NT2/D1 (cell line): ENCODE measurements at regions not wholly inside any gene's neighbourhood (a gene's known extent, or its start where the extent isn't known, plus 50 kb on each side); places are given as distances from the start of the nearest gene placed in this dataset.

Experiments
- DNase-seq: peaks from one replicate; pipeline ENCODE4 v3.0.0-alpha.2; 2011; ENCODE audit warnings: low read depth, low spot score
- H3K27me3 ChIP-seq: 2 replicates; pipeline ENCODE4 v1.6.0; 2011; ENCODE audit warnings: mild to moderate bottlenecking; ENCODE audit not compliant: insufficient read length, insufficient read depth
- H3K36me3 ChIP-seq: 2 replicates; pipeline ENCODE4 v1.6.1; 2011; ENCODE audit warnings: mild to moderate bottlenecking, low read length, mixed read lengths; ENCODE audit not compliant: insufficient read depth, insufficient read length
- H3K4me1 ChIP-seq: 2 replicates; pipeline ENCODE4 v1.5.1; 2011; ENCODE audit not compliant: insufficient read depth, insufficient read length
- H3K4me3 ChIP-seq: 2 replicates; pipeline ENCODE4 v1.5.1; 2011; ENCODE audit warnings: low read depth; ENCODE audit not compliant: insufficient read length
- H3K9ac ChIP-seq: 2 replicates; pipeline ENCODE4 v1.6.0; 2011; ENCODE audit warnings: low read depth; ENCODE audit not compliant: insufficient read length
- H3K9me3 ChIP-seq: 2 replicates; pipeline ENCODE4 v1.5.1; 2011; ENCODE audit warnings: mild to moderate bottlenecking, low read length; ENCODE audit not compliant: insufficient read depth
- SUZ12 ChIP-seq: IDR thresholded peaks from 2 replicates; pipeline ENCODE4 v1.6.1; 2011; ENCODE audit not compliant: insufficient read length, insufficient read depth; ENCODE audit errors: extremely low read depth
- YY1 ChIP-seq: IDR thresholded peaks from 2 replicates; pipeline ENCODE4 v1.6.1; 2011; ENCODE audit not compliant: insufficient read length, insufficient read depth
- ZNF274 ChIP-seq: IDR thresholded peaks from 2 replicates; pipeline ENCODE4 v1.6.1; 2011; ENCODE audit warnings: mild to moderate bottlenecking, low read depth, low read length

DNA sequence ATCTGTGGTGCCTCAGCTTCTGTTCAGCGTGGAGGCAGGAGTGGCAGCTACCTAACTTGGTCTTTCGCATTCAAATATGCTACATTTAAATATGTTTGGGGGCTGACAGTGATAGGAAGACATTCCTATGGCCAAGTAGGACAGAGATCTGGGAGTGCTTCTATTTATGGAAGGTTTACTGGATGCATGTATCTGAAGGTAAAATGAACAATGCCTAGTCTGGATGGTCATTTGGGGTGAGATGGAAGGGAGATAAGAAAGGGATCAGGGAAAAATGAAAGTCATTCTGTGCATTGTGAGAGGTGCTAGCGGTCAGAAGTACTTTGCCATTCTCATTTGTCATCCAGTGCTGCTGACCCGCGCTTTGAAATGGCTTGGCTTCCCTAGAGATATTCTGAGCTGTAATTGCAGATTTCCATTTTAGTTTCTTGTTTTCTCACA is 107.3 kb upstream of the FOXN2 start:
- no peaks in the 10 kb centered on the region for H3K9me3 ChIP-seq
- peaks cover 4% of the 10 kb centered on the region for H3K4me1 ChIP-seq
- H3K27me3 ChIP-seq = no peaks in the 10 kb centered on the region
- no peak for TF ChIP-seq YY1
- no peak for TF ChIP-seq ZNF274
- TF ChIP-seq SUZ12 = no peak
- DNase-seq = peak; percentile 54
- no peaks in the 10 kb centered on the region for H3K36me3 ChIP-seq
- H3K4me3 ChIP-seq = no peak overlapping the region
- no peak overlapping the region for H3K9ac ChIP-seq

DNA sequence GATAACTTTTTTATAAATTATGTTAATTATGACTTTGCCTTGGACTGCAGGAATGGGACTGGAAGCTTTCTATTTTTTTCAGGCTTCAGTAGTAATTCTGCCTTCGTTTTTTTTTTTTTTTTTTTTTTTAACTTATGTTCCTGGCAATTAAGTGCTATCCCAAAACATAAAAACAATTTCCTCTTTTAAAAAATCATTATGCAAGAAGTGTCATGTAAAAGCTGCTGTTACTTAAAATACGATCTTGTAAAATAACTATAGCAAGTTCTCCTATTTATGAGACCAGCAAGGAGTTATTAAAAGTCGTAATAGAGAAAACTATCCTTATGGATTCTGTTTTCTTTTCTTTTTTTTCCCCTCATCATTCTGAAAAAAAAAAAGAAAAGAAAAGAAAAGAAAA is 106.6 kb upstream of the FOXN2 start:
- no peak for TF ChIP-seq YY1
- TF ChIP-seq ZNF274 = no peak
- H3K4me3 ChIP-seq = no peak overlapping the region
- no peaks in the 10 kb centered on the region for H3K9me3 ChIP-seq
- no peak overlapping the region for H3K9ac ChIP-seq
- H3K4me1 ChIP-seq = peaks cover 4% of the 10 kb centered on the region
- no peaks in the 10 kb centered on the region for H3K27me3 ChIP-seq
- no peak for DNase-seq
- no peaks in the 10 kb centered on the region for H3K36me3 ChIP-seq

DNA sequence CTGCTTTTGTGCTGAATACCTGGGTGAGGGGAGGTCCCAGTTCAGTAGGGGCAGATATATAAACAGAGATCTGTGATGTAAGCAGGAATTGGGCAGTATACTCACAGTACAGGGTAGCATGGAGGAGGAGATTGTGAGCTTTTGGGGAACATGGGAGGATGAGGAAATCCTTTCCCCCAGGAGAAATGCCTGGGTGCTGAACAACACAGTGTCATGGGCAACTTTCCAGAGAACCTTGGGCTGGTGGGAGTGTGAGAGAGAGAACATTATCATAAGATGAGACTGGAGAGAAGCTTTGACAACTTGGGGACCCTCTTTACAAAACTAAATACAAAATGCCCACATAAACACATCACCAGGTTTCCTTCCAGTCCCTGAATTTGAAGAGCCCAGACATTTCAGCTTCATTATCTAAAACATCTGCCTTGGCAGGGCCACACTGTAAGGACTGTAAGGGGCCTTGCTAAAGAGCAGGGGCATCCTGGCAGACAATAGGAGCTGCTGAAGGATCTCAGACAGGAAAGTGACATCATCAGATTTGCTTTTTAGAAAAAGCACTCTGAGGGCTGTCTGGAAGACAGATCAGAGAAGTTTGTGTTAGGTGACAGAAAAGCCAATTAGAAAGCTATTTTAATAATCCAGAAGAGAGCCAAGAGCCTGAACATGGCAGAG is 105.1 kb upstream of the FOXN2 start:
- no peak for DNase-seq
- no peak for TF ChIP-seq YY1
- no peak for TF ChIP-seq SUZ12
- no peak for TF ChIP-seq ZNF274
- Histone ChIP-seq H3K36me3 (no peaks in the 10 kb centered on the region), H3K9ac (no peak overlapping the region), H3K4me3 (no peak overlapping the region), H3K27me3 (no peaks in the 10 kb centered on the region), H3K4me1 (peaks cover 4% of the 10 kb centered on the region), H3K9me3 (no peaks in the 10 kb centered on the region)

DNA sequence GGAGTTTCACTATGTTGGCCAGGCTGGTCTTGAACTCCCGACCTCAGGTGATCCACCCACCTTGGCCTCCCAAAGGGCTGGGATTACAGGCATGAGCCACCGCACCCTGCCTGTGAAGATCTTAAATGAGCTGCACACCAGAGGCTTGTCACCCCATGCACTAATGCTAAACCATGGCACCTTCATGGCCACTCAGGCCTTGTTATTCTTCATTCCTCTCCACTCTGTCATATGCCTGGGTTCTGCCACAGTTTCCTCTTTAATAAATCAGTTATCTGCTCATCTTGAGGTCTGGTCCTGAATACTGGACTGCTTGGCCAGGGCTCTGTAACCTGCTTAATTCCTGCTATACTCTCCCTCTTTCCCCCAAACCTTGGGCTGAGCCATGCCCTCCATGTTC is 104.3 kb upstream of the FOXN2 start:
- Histone ChIP-seq H3K9ac (no peak overlapping the region), H3K9me3 (no peaks in the 10 kb centered on the region), H3K4me3 (no peak overlapping the region), H3K27me3 (no peaks in the 10 kb centered on the region), H3K4me1 (peaks cover 4% of the 10 kb centered on the region), H3K36me3 (no peaks in the 10 kb centered on the region)
- no peak for DNase-seq
- TF ChIP-seq SUZ12 = no peak
- no peak for TF ChIP-seq ZNF274
- no peak for TF ChIP-seq YY1

DNA sequence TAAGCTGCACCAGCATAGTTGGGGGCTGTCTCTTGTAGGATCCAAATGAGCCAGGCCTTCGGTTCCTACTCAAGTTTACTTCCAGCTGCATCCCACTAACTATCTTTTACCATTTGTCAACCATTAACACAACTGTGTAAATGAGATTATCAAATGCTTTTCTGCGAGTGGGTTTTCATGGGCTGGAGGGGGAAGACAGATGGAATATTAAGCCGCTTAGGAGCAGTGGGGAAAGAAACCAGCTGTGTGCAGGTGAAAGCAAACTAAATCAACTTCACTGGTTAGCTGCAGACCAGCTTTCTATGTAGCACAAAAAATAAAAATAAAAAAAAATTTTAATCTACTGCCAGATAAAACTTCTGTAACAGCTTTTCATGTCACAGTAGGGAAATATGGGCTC is 100.8 kb upstream of the FOXN2 start:
- Histone ChIP-seq H3K27me3 (no peaks in the 10 kb centered on the region), H3K9ac (no peak overlapping the region), H3K4me3 (no peak overlapping the region), H3K4me1 (peaks cover 2% of the 10 kb centered on the region), H3K36me3 (no peaks in the 10 kb centered on the region), H3K9me3 (no peaks in the 10 kb centered on the region)
- TF ChIP-seq YY1 (no peak), SUZ12 (no peak), ZNF274 (no peak)
- DNase-seq = no peak

DNA sequence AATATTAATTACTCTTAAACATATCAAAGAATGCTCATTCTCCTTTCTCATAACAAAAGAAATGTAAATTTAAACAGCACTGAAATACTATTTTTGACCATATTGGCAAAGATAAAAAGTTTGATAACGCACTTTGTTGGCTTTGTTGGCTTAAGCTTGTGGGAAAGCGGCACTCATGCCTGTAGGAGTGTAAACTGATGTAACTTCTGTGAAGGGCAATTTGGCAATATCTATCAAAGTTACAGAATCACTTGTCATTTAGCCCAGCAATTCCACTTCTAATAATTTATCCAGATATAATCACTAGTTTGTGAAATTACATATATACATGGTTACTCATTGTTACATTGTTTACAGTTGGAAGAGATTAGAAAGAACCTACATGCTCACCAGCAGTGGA is 96.3 kb upstream of the FOXN2 start:
- TF ChIP-seq YY1 (no peak), SUZ12 (no peak)
- H3K36me3 ChIP-seq = no peaks in the 10 kb centered on the region
- H3K4me1 ChIP-seq = no peaks in the 10 kb centered on the region
- no peak for DNase-seq
- no peak overlapping the region for H3K9ac ChIP-seq
- H3K4me3 ChIP-seq = no peak overlapping the region
- H3K27me3 ChIP-seq = no peaks in the 10 kb centered on the region
- no peaks in the 10 kb centered on the region for H3K9me3 ChIP-seq

DNA sequence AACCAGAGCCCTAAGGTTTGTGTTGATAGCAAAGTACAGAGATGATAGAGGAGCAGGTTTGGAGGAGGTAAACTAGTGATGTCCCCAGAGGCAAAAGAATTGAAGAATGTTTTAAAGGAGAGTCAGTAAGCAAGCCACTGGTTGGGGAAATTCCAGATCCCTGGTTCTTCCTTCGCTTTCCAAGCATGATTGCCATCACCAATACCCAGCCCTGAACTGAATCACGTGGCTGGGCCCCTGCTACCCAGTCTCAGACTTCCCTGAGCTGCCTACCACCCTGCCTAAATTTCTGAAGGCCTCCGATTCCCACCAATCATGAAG is 95.3 kb upstream of the FOXN2 start:
- Histone ChIP-seq H3K9ac (no peak overlapping the region), H3K36me3 (no peaks in the 10 kb centered on the region)
- no peak for TF ChIP-seq YY1

DNA sequence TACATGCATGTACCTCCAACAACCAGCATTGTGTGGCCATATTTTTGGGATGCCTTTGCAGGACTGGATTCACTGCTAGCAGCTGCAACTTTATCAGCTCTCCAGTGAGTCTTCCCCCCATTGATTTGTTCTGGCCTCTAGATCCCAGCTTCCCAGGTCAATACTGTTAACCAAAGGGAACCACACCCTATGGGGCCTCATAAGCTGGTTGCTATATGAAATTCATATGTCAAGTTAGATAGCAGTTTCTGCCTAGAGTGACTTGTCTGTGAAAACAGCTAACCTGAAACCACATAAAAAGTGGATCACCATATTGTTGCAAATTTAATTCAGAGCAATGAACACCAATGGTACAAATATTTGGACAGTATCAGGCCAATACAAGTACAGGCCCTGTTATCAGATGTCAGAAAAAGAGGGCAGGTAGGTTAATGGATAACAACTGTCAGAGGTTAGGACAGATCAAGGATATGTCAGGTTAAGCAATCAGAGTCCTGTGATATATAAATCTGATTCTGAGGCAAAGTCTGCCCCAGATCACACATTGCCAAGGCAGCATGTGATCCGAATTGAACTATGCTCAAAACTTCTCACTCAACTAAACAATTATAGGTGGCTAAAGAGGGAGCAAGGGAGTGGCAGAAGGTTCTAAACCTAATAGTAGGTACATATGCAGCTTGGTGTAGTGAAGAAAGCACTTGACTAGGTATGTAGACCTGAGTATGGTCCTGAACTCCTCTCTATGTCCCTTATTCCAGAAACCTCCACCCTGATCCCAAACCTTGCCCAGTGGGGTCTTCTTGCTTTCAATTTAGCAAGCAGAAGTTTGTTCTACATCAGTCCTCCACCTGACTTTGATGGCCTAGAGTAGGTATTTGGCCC is 94.7 kb upstream of the FOXN2 start:
- H3K4me1 ChIP-seq = no peaks in the 10 kb centered on the region
- TF ChIP-seq YY1 (no peak), SUZ12 (no peak), ZNF274 (no peak)
- no peaks in the 10 kb centered on the region for H3K9me3 ChIP-seq
- H3K36me3 ChIP-seq = no peaks in the 10 kb centered on the region
- no peak overlapping the region for H3K4me3 ChIP-seq
- DNase-seq = no peak
- no peaks in the 10 kb centered on the region for H3K27me3 ChIP-seq
- no peak overlapping the region for H3K9ac ChIP-seq

More for the DNA sequence above, 95.3 kb upstream of the FOXN2 start:
- DNase-seq = no peak
- H3K9me3 ChIP-seq = no peaks in the 10 kb centered on the region
- no peaks in the 10 kb centered on the region for H3K4me1 ChIP-seq
- H3K4me3 ChIP-seq = no peak overlapping the region
- no peaks in the 10 kb centered on the region for H3K27me3 ChIP-seq
